Heart left ventricle (tissue), 16 donors: ENCODE measurements at regions not wholly inside any gene's neighbourhood (a gene's known extent, or its start where the extent isn't known, plus 50 kb on each side); places are given as distances from the start of the nearest gene placed in this dataset.

Experiments used
- ATAC-seq, 4 donors: fragments of 200-7000 bp; cut with Tn5 transposase; one replicate each; pipeline ENCODE4 v1.9.1; 2020 to 2022; ENCODE audit warnings: moderate library complexity in 4 of 4, mild to moderate bottlenecking in 3 of 4, moderate number of reproducible peaks in 1 of 4
- DNase-seq, 5 donors: peaks; one replicate each; pipeline ENCODE4 v3.0.0-alpha.2; 2020
- H3K27ac ChIP-seq, 12 donors: fragments of 200-600 bp; sonication (generic) in 4 of 12; one replicate each; pipeline versions ENCODE4 v1.5.0 to v1.8.0; 2016 to 2022; ENCODE audit warnings: mild to moderate bottlenecking in 2 of 12
- H3K27me3 ChIP-seq, 9 donors: fragments of 200-600 bp; sonication (generic) in 2 of 9; one replicate each; pipeline versions ENCODE4 v1.5.1 to v1.8.0; 2016 to 2022; ENCODE audit warnings: mild to moderate bottlenecking in 3 of 9
- H3K36me3 ChIP-seq, 9 donors: fragments of 200-600 bp; sonication (generic) in 2 of 9; one replicate each; pipeline versions ENCODE4 v1.5.0 to v1.8.0; 2018 to 2022; ENCODE audit warnings: mild to moderate bottlenecking in 2 of 9
- H3K4me1 ChIP-seq, 12 donors: fragments of 200-600 bp; sonication (generic) in 4 of 12; one replicate each; pipeline versions ENCODE4 v1.5.0 to v1.8.0; 2016 to 2022; ENCODE audit warnings: mild to moderate bottlenecking in 3 of 12
- H3K4me3 ChIP-seq, 12 donors: fragments of 200-600 bp; sonication (generic) in 4 of 12; one replicate each; pipeline versions ENCODE4 v1.5.0 to v1.8.0; 2017 to 2022; ENCODE audit warnings: mild to moderate bottlenecking in 9 of 12, moderate library complexity in 4 of 12
- H3K9me3 ChIP-seq, 12 donors: fragments of 200-600 bp; sonication (generic) in 4 of 12; one replicate each; pipeline versions ENCODE4 v1.5.0 to v1.8.0; 2016 to 2022; ENCODE audit warnings: mild to moderate bottlenecking in 1 of 12
- CTCF ChIP-seq, 12 donors: fragments of 200-600 bp; sonication (generic) in 4 of 12; IDR thresholded peaks; one replicate each; pipeline versions ENCODE4 v1.5.0 to v1.8.0; 2018 to 2022; ENCODE audit warnings: antibody characterized with exemption in 12 of 12, mild to moderate bottlenecking in 5 of 12
- POLR2A ChIP-seq, 2 donors: fragments of 450-650 bp; IDR thresholded peaks; one replicate each; pipeline ENCODE4 v1.6.1; 2017; ENCODE audit warnings: antibody characterized with exemption in 2 of 2, mild to moderate bottlenecking in 2 of 2, moderate library complexity in 2 of 2
- whole genome bisulfite sequencing, 4 donors: extraction: QIAGEN DNeasy Blood & Tissue Kit in 2 of 4; methylation state at CpG; one replicate each; pipeline versions ENCODE4 v1.1.5 to v1.1.7; 2013 to 2018; 5-methylcytosine and 5-hydroxymethylcytosine counted together
- intact Hi-C, 10 donors: fragments of 100-400 bp; cut with DNase I; formaldehyde crosslinking; loops; one replicate each; pipeline versions ENCODE4 v1.11.1 to v1.14.2; 2022
- donor health status: ischemic (EF 13 %, LVEDD 7.1; RV severe dilation, severe dysfunction).
- donor health status: healthy with polysubstance abuse.
- donor health status: DM: no; HTN: yes; CAD: no.
- donor health status: DM: no; HTN: no; CAD: no.
- donor health status: ischemic (EF 25% LVEDD 6.9; RV normal size, moderate dysfunction).
- donor health status: ischemic (EF 25% LVEDD 5.7; RV mildly dilated, moderate dysfunction).
- donor health status: healthy.
- donor health status: DM: yes; HTN: yes; CAD: no.
- donor health status: ischemic (EF 35%, LVEDD 5.7; RV mildly dilated, moderate dysfunction).
- donor health status: nonischemic (EF 11% LVEDD 7.7; RV severe dilation, severe dysfunction).
- donor health status: DM: yes; HTN: yes; CAD: no.
- donor health status: PGD.
- donor health status: ischemic (EF 29% LVEDD 5.4; RV normal size, mild dysfunction).
- donor health status: nonischemic (EF 23%, LVEDD 6.1; RV moderate dilation, normal function).

GRCh38 chr20:6613280-6613861, 154.1 kb upstream of the BMP2 start:
- no peak for TF ChIP-seq CTCF (IDR thresholded peaks at IDR 0.05)
- no peak for TF ChIP-seq POLR2A (IDR thresholded peaks at IDR 0.05)
- no peaks in the 10 kb centered on the region for H3K9me3 ChIP-seq
- no peaks in the 10 kb centered on the region for H3K27me3 ChIP-seq
- DNase-seq (no peak), ATAC-seq (no peak)
- H3K36me3 ChIP-seq = no peaks in the 10 kb centered on the region
- H3K4me1 ChIP-seq = no peaks in the 10 kb centered on the region
- no peak overlapping the region for H3K27ac ChIP-seq
- 48 to 61% (median 60%) methylated on average over 8 of the region's 8 CpGs for WGBS, 4 donors
- no peak overlapping the region for H3K4me3 ChIP-seq
- intact Hi-C loops = no loop called here

GRCh38 chr20:6612606-6612923, 154.9 kb upstream of the BMP2 start:
- WGBS, 4 donors = 46 to 57% (median 49%) methylated on average over 1 of the region's 1 CpG

GRCh38 chr20:6611911-6612605, 155.4 kb upstream of the BMP2 start:
- ATAC-seq (no peak), DNase-seq (no peak)
- H3K4me3 ChIP-seq = no peak overlapping the region
- no peaks in the 10 kb centered on the region for H3K4me1 ChIP-seq
- no peaks in the 10 kb centered on the region for H3K27me3 ChIP-seq
- no peaks in the 10 kb centered on the region for H3K9me3 ChIP-seq
- WGBS, 4 donors = 92 to 96% (median 93%) methylated on average over 2 of the region's 2 CpGs
- no peak overlapping the region for H3K27ac ChIP-seq
- TF ChIP-seq POLR2A (IDR thresholded peaks at IDR 0.05) (no peak), CTCF (IDR thresholded peaks at IDR 0.05) (no peak)
- no peaks in the 10 kb centered on the region for H3K36me3 ChIP-seq
- intact Hi-C loops = no loop called here

More at GRCh38 chr20:6612606-6612923, 154.9 kb upstream of the BMP2 start:
- Histone ChIP-seq H3K27me3 (no peaks in the 10 kb centered on the region), H3K27ac (no peak overlapping the region), H3K9me3 (no peaks in the 10 kb centered on the region), H3K36me3 (no peaks in the 10 kb centered on the region), H3K4me1 (no peaks in the 10 kb centered on the region), H3K4me3 (no peak overlapping the region)
- no peak for TF ChIP-seq POLR2A (IDR thresholded peaks at IDR 0.05)
- no peak for TF ChIP-seq CTCF (IDR thresholded peaks at IDR 0.05)
- ATAC-seq (no peak), DNase-seq (no peak)
- intact Hi-C loops = no loop called here

- H3K4me3 ChIP-seq = no peak overlapping the region
- no peak overlapping the region for H3K27ac ChIP-seq
- TF ChIP-seq POLR2A (IDR thresholded peaks at IDR 0.05) = no peak
- no peak for TF ChIP-seq CTCF (IDR thresholded peaks at IDR 0.05)
- intact Hi-C loops = no loop called here
- no peak for ATAC-seq
- no peaks in the 10 kb centered on the region for H3K9me3 ChIP-seq
- no peaks in the 10 kb centered on the region for H3K27me3 ChIP-seq
- 84 to 93% (median 86%) methylated on average over 3 of the region's 3 CpGs for WGBS, 4 donors
- H3K4me1 ChIP-seq = no peaks in the 10 kb centered on the region
- DNase-seq = no peak
- H3K36me3 ChIP-seq = no peaks in the 10 kb centered on the region
These were observed 160.8 kb upstream of the BMP2 start for GRCh38 chr20:6606651-6607050.
